ENCODE measurements at regions not wholly inside any gene's neighbourhood (a gene's known extent, or its start where the extent isn't known, plus 50 kb on each side); places are given as distances from the start of the nearest gene placed in this dataset.
"Not testable (repeated sequence)": the region's sequence is repeated elsewhere in the genome, so short reads cannot be mapped to it uniquely, and the experiment has no call there.

GRCh38 chr15:81785679-81786078, 260.1 kb downstream of the MEX3B start:
- no peak for ATAC-seq
- no peaks in the 10 kb centered on the region for H3K36me3 Mint-ChIP-seq (ENCODE audit: low read depth)
- ChIA-PET CTCF (no interaction called here), POLR2A (no interaction called here)
- H3K4me3 Mint-ChIP-seq: no peak overlapping the region
- DNase-seq: no peak
- H3K9me3 Mint-ChIP-seq (ENCODE audit: insufficient read depth): no peaks in the 10 kb centered on the region
- H3K27ac Mint-ChIP-seq: no peak overlapping the region
- no peaks in the 10 kb centered on the region for H3K27me3 Mint-ChIP-seq (ENCODE audit: low read depth)
- H3K4me1 Mint-ChIP-seq (ENCODE audit: low read depth): no peaks in the 10 kb centered on the region

GRCh38 chr15:81785181-81785580, 260.6 kb downstream of the MEX3B start:
- H3K9me3 Mint-ChIP-seq (ENCODE audit: insufficient read depth): no peaks in the 10 kb centered on the region
- DNase-seq (no peak), ATAC-seq (no peak)
- H3K27ac Mint-ChIP-seq: no peak overlapping the region
- H3K36me3 Mint-ChIP-seq (ENCODE audit: low read depth): no peaks in the 10 kb centered on the region
- ChIA-PET POLR2A (no interaction called here), CTCF (no interaction called here)
- no peaks in the 10 kb centered on the region for H3K27me3 Mint-ChIP-seq (ENCODE audit: low read depth)
- H3K4me1 Mint-ChIP-seq (ENCODE audit: low read depth): no peaks in the 10 kb centered on the region
- no peak overlapping the region for H3K4me3 Mint-ChIP-seq

GRCh38 chr15:81784751-81785150, 261.1 kb downstream of the MEX3B start:
- H3K27ac Mint-ChIP-seq: no peak overlapping the region
- no peaks in the 10 kb centered on the region for H3K27me3 Mint-ChIP-seq (ENCODE audit: low read depth)
- H3K36me3 Mint-ChIP-seq (ENCODE audit: low read depth): no peaks in the 10 kb centered on the region
- CTCF ChIA-PET: no interaction called here
- H3K9me3 Mint-ChIP-seq (ENCODE audit: insufficient read depth): no peaks in the 10 kb centered on the region
- DNase-seq: no peak
- POLR2A ChIA-PET: no interaction called here
- no peaks in the 10 kb centered on the region for H3K4me1 Mint-ChIP-seq (ENCODE audit: low read depth)
- ATAC-seq: no peak
- H3K4me3 Mint-ChIP-seq: no peak overlapping the region

GRCh38 chr15:81783586-81783985, 262.2 kb downstream of the MEX3B start:
- H3K9me3 Mint-ChIP-seq (ENCODE audit: insufficient read depth): no peaks in the 10 kb centered on the region
- H3K36me3 Mint-ChIP-seq (ENCODE audit: low read depth): no peaks in the 10 kb centered on the region
- DNase-seq (no peak), ATAC-seq (no peak)
- no peak overlapping the region for H3K4me3 Mint-ChIP-seq
- H3K27me3 Mint-ChIP-seq (ENCODE audit: low read depth): no peaks in the 10 kb centered on the region
- ChIA-PET CTCF (no interaction called here), POLR2A (no interaction called here)
- no peaks in the 10 kb centered on the region for H3K4me1 Mint-ChIP-seq (ENCODE audit: low read depth)
- no peak overlapping the region for H3K27ac Mint-ChIP-seq

GRCh38 chr15:81783076-81783475, 262.7 kb downstream of the MEX3B start:
- Mint-ChIP-seq H3K9me3 (ENCODE audit: insufficient read depth) (no peaks in the 10 kb centered on the region), H3K27me3 (ENCODE audit: low read depth) (no peaks in the 10 kb centered on the region), H3K4me1 (ENCODE audit: low read depth) (no peaks in the 10 kb centered on the region), H3K4me3 (no peak overlapping the region), H3K36me3 (ENCODE audit: low read depth) (no peaks in the 10 kb centered on the region), H3K27ac (no peak overlapping the region)
- DNase-seq (no peak), ATAC-seq (no peak)
- POLR2A ChIA-PET: no interaction called here
- CTCF ChIA-PET: no interaction called here

GRCh38 chr15:81781395-81781794, 264.4 kb downstream of the MEX3B start:
- ATAC-seq (no peak), DNase-seq (no peak)
- H3K4me1 Mint-ChIP-seq (ENCODE audit: low read depth): no peaks in the 10 kb centered on the region
- H3K27ac Mint-ChIP-seq: no peak overlapping the region
- no peaks in the 10 kb centered on the region for H3K9me3 Mint-ChIP-seq (ENCODE audit: insufficient read depth)
- POLR2A ChIA-PET: no interaction called here
- H3K4me3 Mint-ChIP-seq: no peak overlapping the region
- no peaks in the 10 kb centered on the region for H3K36me3 Mint-ChIP-seq (ENCODE audit: low read depth)
- CTCF ChIA-PET: no interaction called here
- H3K27me3 Mint-ChIP-seq (ENCODE audit: low read depth): no peaks in the 10 kb centered on the region

GRCh38 chr15:81780966-81781365, 264.9 kb downstream of the MEX3B start:
- ATAC-seq (no peak), DNase-seq (no peak)
- CTCF ChIA-PET: no interaction called here
- H3K9me3 Mint-ChIP-seq (ENCODE audit: insufficient read depth): no peaks in the 10 kb centered on the region
- no peaks in the 10 kb centered on the region for H3K27me3 Mint-ChIP-seq (ENCODE audit: low read depth)
- H3K36me3 Mint-ChIP-seq (ENCODE audit: low read depth): no peaks in the 10 kb centered on the region
- no peaks in the 10 kb centered on the region for H3K4me1 Mint-ChIP-seq (ENCODE audit: low read depth)
- no peak overlapping the region for H3K4me3 Mint-ChIP-seq
- no peak overlapping the region for H3K27ac Mint-ChIP-seq
- POLR2A ChIA-PET: no interaction called here

- ATAC-seq: no peak
- no peak overlapping the region for H3K27ac Mint-ChIP-seq
- CTCF ChIA-PET: no interaction called here
- no peaks in the 10 kb centered on the region for H3K36me3 Mint-ChIP-seq (ENCODE audit: low read depth)
- no peak for DNase-seq
- H3K9me3 Mint-ChIP-seq (ENCODE audit: insufficient read depth): no peaks in the 10 kb centered on the region
- POLR2A ChIA-PET: no interaction called here
- no peak overlapping the region for H3K4me3 Mint-ChIP-seq
- no peaks in the 10 kb centered on the region for H3K27me3 Mint-ChIP-seq (ENCODE audit: low read depth)
- H3K4me1 Mint-ChIP-seq (ENCODE audit: low read depth): no peaks in the 10 kb centered on the region
Measured at GRCh38 chr15:81779181-81779580, 266.6 kb downstream of the MEX3B start.

GRCh38 chr15:81777546-81777945, 268.3 kb downstream of the MEX3B start:
- ATAC-seq: no peak
- H3K4me3 Mint-ChIP-seq: no peak overlapping the region
- H3K36me3 Mint-ChIP-seq (ENCODE audit: low read depth): no peaks in the 10 kb centered on the region
- H3K4me1 Mint-ChIP-seq (ENCODE audit: low read depth): no peaks in the 10 kb centered on the region
- H3K9me3 Mint-ChIP-seq (ENCODE audit: insufficient read depth): no peaks in the 10 kb centered on the region
- H3K27ac Mint-ChIP-seq: no peak overlapping the region
- POLR2A ChIA-PET: no interaction called here
- no peak for DNase-seq
- CTCF ChIA-PET: no interaction called here
- H3K27me3 Mint-ChIP-seq (ENCODE audit: low read depth): peaks cover 3% of the 10 kb centered on the region

- no peak for DNase-seq
- Mint-ChIP-seq H3K27ac (no peak overlapping the region), H3K9me3 (ENCODE audit: insufficient read depth) (no peaks in the 10 kb centered on the region), H3K27me3 (ENCODE audit: low read depth) (peaks cover 3% of the 10 kb centered on the region), H3K36me3 (ENCODE audit: low read depth) (no peaks in the 10 kb centered on the region), H3K4me3 (no peak overlapping the region), H3K4me1 (ENCODE audit: low read depth) (no peaks in the 10 kb centered on the region)
- ATAC-seq: no peak
- CTCF ChIA-PET: no interaction called here
- POLR2A ChIA-PET: no interaction called here
Measured at GRCh38 chr15:81776976-81777375, 268.8 kb downstream of the MEX3B start.

GRCh38 chr15:81775779-81776178, 270.0 kb downstream of the MEX3B start:
- H3K4me3 Mint-ChIP-seq; H3K27me3 Mint-ChIP-seq (ENCODE audit: low read depth); H3K9me3 Mint-ChIP-seq (ENCODE audit: insufficient read depth); CTCF ChIA-PET; H3K36me3 Mint-ChIP-seq (ENCODE audit: low read depth); POLR2A ChIA-PET; ATAC-seq; DNase-seq; H3K27ac Mint-ChIP-seq; H3K4me1 Mint-ChIP-seq (ENCODE audit: low read depth): not testable (repeated sequence)

- no peak overlapping the region for H3K4me3 Mint-ChIP-seq
Measured at GRCh38 chr15:81774309-81774708, 271.5 kb downstream of the MEX3B start.

GRCh38 chr15:81768773-81769172, 277.0 kb downstream of the MEX3B start:
- DNase-seq: no peak
- ChIA-PET POLR2A (no interaction called here), CTCF (no interaction called here)
- Mint-ChIP-seq H3K27ac (no peak overlapping the region), H3K27me3 (ENCODE audit: low read depth) (peaks cover 3% of the 10 kb centered on the region), H3K36me3 (ENCODE audit: low read depth) (no peaks in the 10 kb centered on the region), H3K4me1 (ENCODE audit: low read depth) (no peaks in the 10 kb centered on the region), H3K4me3 (no peak overlapping the region), H3K9me3 (ENCODE audit: insufficient read depth) (no peaks in the 10 kb centered on the region)
- no peak for ATAC-seq

More at GRCh38 chr15:81774309-81774708, 271.5 kb downstream of the MEX3B start:
- ATAC-seq: no peak
- DNase-seq: no peak
- Mint-ChIP-seq H3K27me3 (ENCODE audit: low read depth) (peaks cover 3% of the 10 kb centered on the region), H3K9me3 (ENCODE audit: insufficient read depth) (no peaks in the 10 kb centered on the region), H3K27ac (no peak overlapping the region), H3K4me1 (ENCODE audit: low read depth) (no peaks in the 10 kb centered on the region), H3K36me3 (ENCODE audit: low read depth) (no peaks in the 10 kb centered on the region)
- CTCF ChIA-PET: no interaction called here
- POLR2A ChIA-PET: no interaction called here

All from activated CD8-positive, alpha-beta T cell treated with anti-CD3 and anti-CD28 coated beads, Interleukin-2, amount 10 ng/mL, durations not matched to agents 7 days and 5 days (primary cell).